GM12892 (cell line): ENCODE measurements at regions not wholly inside any gene's neighbourhood (a gene's known extent, or its start where the extent isn't known, plus 50 kb on each side); places are given as distances from the start of the nearest gene placed in this dataset.

Experiments used
- POLR2A ChIP-seq: IDR thresholded peaks from 2 replicates; pipeline ENCODE4 v1.6.1; 2011; ENCODE audit warnings: low read depth, low read length, control low read depth
- POLR2AphosphoS5 ChIP-seq: IDR thresholded peaks from 2 replicates; pipeline ENCODE4 v1.6.1; 2011; ENCODE audit warnings: low read depth, low read length, control low read depth

GRCh38 chr2:64865831-64866345, 123.3 kb upstream of the SLC1A4 start:
- TF ChIP-seq POLR2AphosphoS5 (no peak), POLR2A (no peak)
